HUES64 (cell line): ENCODE measurements at regions not wholly inside any gene's neighbourhood (a gene's known extent, or its start where the extent isn't known, plus 50 kb on each side); places are given as distances from the start of the nearest gene placed in this dataset.

ENCODE experiments used
- H3K27ac ChIP-seq: 2 replicates; pipeline ENCODE4 v1.7.0; 2013; ENCODE audit warnings: low read depth, low read length, inconsistent platforms
- H3K27me3 ChIP-seq: 2 replicates; pipeline ENCODE4 v1.6.1; 2013; ENCODE audit warnings: mild to moderate bottlenecking, low read length; ENCODE audit not compliant: insufficient read depth
- H3K36me3 ChIP-seq: 2 replicates; pipeline ENCODE4 v1.6.1; 2013; ENCODE audit warnings: mild to moderate bottlenecking, low read length; ENCODE audit not compliant: insufficient read depth
- H3K4me1 ChIP-seq: 2 replicates; pipeline ENCODE4 v1.6.1; 2013; ENCODE audit warnings: mild to moderate bottlenecking, low read length, moderate library complexity; ENCODE audit not compliant: insufficient read depth
- H3K4me3 ChIP-seq: 2 replicates; pipeline ENCODE4 v1.5.1; 2013; ENCODE audit warnings: mild to moderate bottlenecking, low read length, moderate library complexity
- H3K9ac ChIP-seq: 2 replicates; pipeline ENCODE4 v1.6.1; 2013; ENCODE audit warnings: mild to moderate bottlenecking, low read depth, low read length
- H3K9me3 ChIP-seq: 2 replicates; pipeline ENCODE4 v1.6.1; 2013; ENCODE audit warnings: low read depth, low read length; ENCODE audit not compliant: insufficient read depth
- WGBS: fragments of 150-250, 120-280 bp; methylation state at CpG from one replicate; pipeline ENCODE4 v1.1.7; 2013; ENCODE audit warnings: missing lambda C conversion rate; 5-methylcytosine and 5-hydroxymethylcytosine counted together

GRCh38 chr5:166363087-166363760, 1928.2 kb upstream of the WWC1 start:
- H3K36me3 ChIP-seq: no peaks in the 10 kb centered on the region
- peaks cover 3% of the 10 kb centered on the region; the same call in 1 of the 2 replicates for H3K9me3 ChIP-seq
- no peak overlapping the region for H3K9ac ChIP-seq
- no peak overlapping the region for H3K27ac ChIP-seq
- H3K27me3 ChIP-seq: no peaks in the 10 kb centered on the region
- H3K4me1 ChIP-seq: peaks cover 3% of the 10 kb centered on the region
- H3K4me3 ChIP-seq: no peak overlapping the region
- 96% methylated on average over 6 of the region's 6 CpGs for WGBS

- H3K4me3 ChIP-seq: no peak overlapping the region
- H3K27me3 ChIP-seq: no peaks in the 10 kb centered on the region
- no peak overlapping the region for H3K27ac ChIP-seq
- 95% methylated on average over 4 of the region's 4 CpGs for WGBS
- no peak overlapping the region for H3K9ac ChIP-seq
- H3K36me3 ChIP-seq: no peaks in the 10 kb centered on the region
- H3K4me1 ChIP-seq: peaks cover 15% of the 10 kb centered on the region
- H3K9me3 ChIP-seq: peaks cover 3% of the 10 kb centered on the region; the same call in 1 of the 2 replicates
Measured at GRCh38 chr5:166365164-166365563, 1926.3 kb upstream of the WWC1 start.

GRCh38 chr5:166367391-166367790, 1924.1 kb upstream of the WWC1 start:
- Histone ChIP-seq H3K4me3 (no peak overlapping the region), H3K36me3 (no peaks in the 10 kb centered on the region), H3K9ac (no peak overlapping the region), H3K9me3 (no peaks in the 10 kb centered on the region), H3K27ac (no peak overlapping the region), H3K4me1 (peaks cover 18% of the 10 kb centered on the region), H3K27me3 (no peaks in the 10 kb centered on the region)
- 70% methylated on average over 1 of the region's 1 CpG for WGBS

- H3K4me3 ChIP-seq: no peak overlapping the region
- H3K27me3 ChIP-seq: no peaks in the 10 kb centered on the region
- no peaks in the 10 kb centered on the region for H3K9me3 ChIP-seq
- H3K27ac ChIP-seq: peak overlapping the region; percentile 11; the same call in 1 of the 2 replicates
- no peaks in the 10 kb centered on the region for H3K36me3 ChIP-seq
- 78% methylated on average over 1 of the region's 2 CpGs for WGBS
- no peak overlapping the region for H3K9ac ChIP-seq
- H3K4me1 ChIP-seq: peaks cover 18% of the 10 kb centered on the region
Measured at GRCh38 chr5:166369346-166369745, 1922.1 kb upstream of the WWC1 start.

- no peak overlapping the region for H3K27ac ChIP-seq
- H3K27me3 ChIP-seq: no peaks in the 10 kb centered on the region
- H3K4me3 ChIP-seq: no peak overlapping the region
- H3K9ac ChIP-seq: no peak overlapping the region
- H3K9me3 ChIP-seq: no peaks in the 10 kb centered on the region
- no peaks in the 10 kb centered on the region for H3K36me3 ChIP-seq
- 45% methylated on average over 1 of the region's 2 CpGs for WGBS
- peaks cover 18% of the 10 kb centered on the region for H3K4me1 ChIP-seq
Measured at GRCh38 chr5:166369807-166370206, 1921.6 kb upstream of the WWC1 start.

GRCh38 chr5:166370928-166371690, 1920.3 kb upstream of the WWC1 start:
- Histone ChIP-seq H3K27ac (no peak overlapping the region), H3K27me3 (no peaks in the 10 kb centered on the region), H3K36me3 (no peaks in the 10 kb centered on the region), H3K9ac (no peak overlapping the region), H3K9me3 (no peaks in the 10 kb centered on the region), H3K4me3 (no peak overlapping the region), H3K4me1 (peaks cover 18% of the 10 kb centered on the region)
- WGBS: 96% methylated on average over 3 of the region's 6 CpGs

GRCh38 chr5:166373817-166374216, 1917.6 kb upstream of the WWC1 start:
- Histone ChIP-seq H3K4me3 (no peak overlapping the region), H3K9me3 (peaks cover 5% of the 10 kb centered on the region; the same call in 1 of the 2 replicates), H3K27me3 (no peaks in the 10 kb centered on the region), H3K4me1 (peaks cover 16% of the 10 kb centered on the region), H3K36me3 (no peaks in the 10 kb centered on the region), H3K9ac (no peak overlapping the region), H3K27ac (no peak overlapping the region)
- 91% methylated on average over 2 of the region's 2 CpGs for WGBS

- H3K27me3 ChIP-seq: no peaks in the 10 kb centered on the region
- no peak overlapping the region for H3K27ac ChIP-seq
- H3K4me1 ChIP-seq: no peaks in the 10 kb centered on the region
- no peak overlapping the region for H3K4me3 ChIP-seq
- H3K9me3 ChIP-seq: peaks cover 15% of the 10 kb centered on the region
- no peaks in the 10 kb centered on the region for H3K36me3 ChIP-seq
- WGBS: 95% methylated on average over 6 of the region's 6 CpGs
- H3K9ac ChIP-seq: no peak overlapping the region
Measured at GRCh38 chr5:166377756-166378155, 1913.7 kb upstream of the WWC1 start.

GRCh38 chr5:166379517-166379916, 1911.9 kb upstream of the WWC1 start:
- Histone ChIP-seq H3K36me3 (no peaks in the 10 kb centered on the region), H3K9me3 (peaks cover 15% of the 10 kb centered on the region)
- WGBS: 99% methylated on average over 11 of the region's 11 CpGs

GRCh38 chr5:166382031-166382430, 1909.4 kb upstream of the WWC1 start:
- WGBS: 98% methylated on average over 4 of the region's 4 CpGs
- H3K4me1 ChIP-seq: no peaks in the 10 kb centered on the region
- no peak overlapping the region for H3K9ac ChIP-seq
- no peak overlapping the region for H3K27ac ChIP-seq
- no peak overlapping the region for H3K4me3 ChIP-seq
- no peaks in the 10 kb centered on the region for H3K27me3 ChIP-seq
- peaks cover 15% of the 10 kb centered on the region for H3K9me3 ChIP-seq
- no peaks in the 10 kb centered on the region for H3K36me3 ChIP-seq

More at GRCh38 chr5:166379517-166379916, 1911.9 kb upstream of the WWC1 start:
- no peaks in the 10 kb centered on the region for H3K27me3 ChIP-seq
- no peak overlapping the region for H3K9ac ChIP-seq
- H3K27ac ChIP-seq: no peak overlapping the region
- no peak overlapping the region for H3K4me3 ChIP-seq
- no peaks in the 10 kb centered on the region for H3K4me1 ChIP-seq

- WGBS: 97% methylated on average over 2 of the region's 3 CpGs
- no peak overlapping the region for H3K27ac ChIP-seq
Measured at GRCh38 chr5:166398131-166398530, 1893.3 kb upstream of the WWC1 start.

More at GRCh38 chr5:166398131-166398530, 1893.3 kb upstream of the WWC1 start:
- H3K27me3 ChIP-seq: no peaks in the 10 kb centered on the region
- H3K4me1 ChIP-seq: no peaks in the 10 kb centered on the region
- no peaks in the 10 kb centered on the region for H3K36me3 ChIP-seq
- H3K9me3 ChIP-seq: no peaks in the 10 kb centered on the region
- H3K9ac ChIP-seq: no peak overlapping the region
- H3K4me3 ChIP-seq: no peak overlapping the region
